Sciatic nerve (tissue), 2 donors: ENCODE measurements at regions not wholly inside any gene's neighbourhood (a gene's known extent, or its start where the extent isn't known, plus 50 kb on each side); places are given as distances from the start of the nearest gene placed in this dataset.

Source experiments
- ATAC-seq: fragments of 200-7000 bp; cut with Tn5 transposase; one replicate; pipeline ENCODE4 v1.9.1; 2020; ENCODE audit warnings: mild to moderate bottlenecking, moderate library complexity
- DNase-seq: peaks from one replicate; pipeline ENCODE4 v3.0.0-alpha.2; 2020; ENCODE audit warnings: low spot score
- intact Hi-C: fragments of 100-400 bp; cut with DNase I; formaldehyde crosslinking; loops from one replicate; pipeline ENCODE4 v1.14.2; 2022
- donor health status: DM: no; HTN: no; CAD: no.
- donor health status: DM: no; HTN: no; CAD: no.

- intact Hi-C loops = no loop called here
- ATAC-seq (no peak), DNase-seq (no peak)
These were observed 175.2 kb downstream of the PSAT1 start for GRCh38 chr9:78472111-78472510.

- intact Hi-C loops = no loop called here
- ATAC-seq (no peak), DNase-seq (no peak)
These were observed 182.5 kb downstream of the PSAT1 start for GRCh38 chr9:78479441-78479840.

GRCh38 chr9:78486661-78487060 lies 189.7 kb downstream of the PSAT1 start:
- ATAC-seq (no peak), DNase-seq (no peak)
- intact Hi-C loops = no loop called here

GRCh38 chr9:78490231-78490630 lies 193.3 kb downstream of the PSAT1 start:
- intact Hi-C loops = no loop called here
- DNase-seq (no peak), ATAC-seq (no peak)

GRCh38 chr9:78491402-78491801 lies 194.5 kb downstream of the PSAT1 start:
- ATAC-seq = no peak
- no peak for DNase-seq
- intact Hi-C loops = no loop called here

- ATAC-seq (no peak), DNase-seq (no peak)
- intact Hi-C loops = no loop called here
These were observed 196.3 kb downstream of the PSAT1 start for GRCh38 chr9:78493166-78493742.

- no peak for ATAC-seq
- intact Hi-C loops = no loop called here
- no peak for DNase-seq
These were observed 205.6 kb downstream of the PSAT1 start for GRCh38 chr9:78502566-78502965.

GRCh38 chr9:78505546-78505945 lies 208.6 kb downstream of the PSAT1 start:
- ATAC-seq = no peak
- intact Hi-C loops = no loop called here
- no peak for DNase-seq

- intact Hi-C loops = no loop called here
- ATAC-seq (no peak), DNase-seq (no peak)
These were observed 210.1 kb downstream of the PSAT1 start for GRCh38 chr9:78507037-78507436.

GRCh38 chr9:78510035-78510434 lies 213.1 kb downstream of the PSAT1 start:
- intact Hi-C loops = no loop called here
- no peak for ATAC-seq
- DNase-seq = no peak

GRCh38 chr9:78515108-78515507 lies 218.2 kb downstream of the PSAT1 start:
- intact Hi-C loops = no loop called here
- DNase-seq (no peak), ATAC-seq (no peak)

GRCh38 chr9:78519786-78520185 lies 222.9 kb downstream of the PSAT1 start:
- no peak for DNase-seq
- no peak for ATAC-seq
- intact Hi-C loops = no loop called here

- intact Hi-C loops = no loop called here
- ATAC-seq (no peak), DNase-seq (no peak)
These were observed 224.8 kb downstream of the PSAT1 start for GRCh38 chr9:78521680-78522079.

GRCh38 chr9:78525986-78526560 lies 229.1 kb downstream of the PSAT1 start:
- intact Hi-C loops = no loop called here
- ATAC-seq (no peak), DNase-seq (no peak)

GRCh38 chr9:78533500-78533899 lies 236.6 kb downstream of the PSAT1 start:
- intact Hi-C loops = no loop called here
- DNase-seq (no peak), ATAC-seq (no peak)

- intact Hi-C loops = no loop called here
- ATAC-seq (no peak), DNase-seq (no peak)
These were observed 242.3 kb downstream of the PSAT1 start for GRCh38 chr9:78539188-78539587.

GRCh38 chr9:78539904-78540303 lies 243.0 kb downstream of the PSAT1 start:
- intact Hi-C loops = no loop called here
- ATAC-seq (no peak), DNase-seq (no peak)

- ATAC-seq = no peak
- intact Hi-C loops = no loop called here
- DNase-seq = no peak
These were observed 245.0 kb downstream of the PSAT1 start for GRCh38 chr9:78541868-78542443.

- DNase-seq (no peak), ATAC-seq (peak; percentile 49)
- intact Hi-C loops = no loop called here
These were observed 245.7 kb downstream of the PSAT1 start for GRCh38 chr9:78542491-78543181.

GRCh38 chr9:78543353-78543752 lies 246.4 kb downstream of the PSAT1 start:
- no peak for DNase-seq
- ATAC-seq = no peak
- intact Hi-C loops = no loop called here
